NCI-H1436 treated with DMSO at 0.1 percent for 48 hours (cell line): ENCODE measurements at regions not wholly inside any gene's neighbourhood (a gene's known extent, or its start where the extent isn't known, plus 50 kb on each side); places are given as distances from the start of the nearest gene placed in this dataset.

ENCODE experiments used
- DNase-seq: peaks from one replicate; lab custom pipeline; 2025; lab: John Stamatoyannopoulos, UW

- no peak for DNase-seq
Observed at GRCh38 chr13:44276061-44276460, 97.6 kb upstream of the SERP2 start.

- DNase-seq = no peak
Observed at GRCh38 chr13:44277459-44277858, 96.2 kb upstream of the SERP2 start.

GRCh38 chr13:44278166-44278565 lies 95.5 kb upstream of the SERP2 start:
- no peak for DNase-seq

GRCh38 chr13:44280456-44280855 lies 93.2 kb upstream of the SERP2 start:
- no peak for DNase-seq

- no peak for DNase-seq
Observed at GRCh38 chr13:44281252-44282000, 92.2 kb upstream of the SERP2 start.

- no peak for DNase-seq
Observed at GRCh38 chr13:44283600-44283999, 90.0 kb upstream of the SERP2 start.

- no peak for DNase-seq
Observed at GRCh38 chr13:44287958-44288357, 85.7 kb upstream of the SERP2 start.

- no peak for DNase-seq
Observed at GRCh38 chr13:44292545-44292944, 81.1 kb upstream of the SERP2 start.

- no peak for DNase-seq
Observed at GRCh38 chr13:44293374-44293773, 80.2 kb upstream of the SERP2 start.

GRCh38 chr13:44293908-44294735 lies 79.5 kb upstream of the SERP2 start:
- no peak for DNase-seq

- DNase-seq = no peak
Observed at GRCh38 chr13:44294876-44295275, 78.7 kb upstream of the SERP2 start.

GRCh38 chr13:44296856-44297255 lies 76.8 kb upstream of the SERP2 start:
- no peak for DNase-seq

GRCh38 chr13:44298314-44298713 lies 75.3 kb upstream of the SERP2 start:
- no peak for DNase-seq

GRCh38 chr13:44299152-44299943 lies 74.3 kb upstream of the SERP2 start:
- no peak for DNase-seq

GRCh38 chr13:44300895-44301638 lies 72.6 kb upstream of the SERP2 start:
- DNase-seq = peak; percentile 37

- DNase-seq = no peak
Observed at GRCh38 chr13:44301639-44302015, 72.0 kb upstream of the SERP2 start.

- DNase-seq = no peak
Observed at GRCh38 chr13:44302233-44302632, 71.4 kb upstream of the SERP2 start.

- DNase-seq = no peak
Observed at GRCh38 chr13:44302940-44303575, 70.6 kb upstream of the SERP2 start.

- DNase-seq = no peak
Observed at GRCh38 chr13:44303681-44304432, 69.8 kb upstream of the SERP2 start.

- no peak for DNase-seq
Observed at GRCh38 chr13:44304433-44304725, 69.2 kb upstream of the SERP2 start.

GRCh38 chr13:44305286-44305685 lies 68.3 kb upstream of the SERP2 start:
- DNase-seq = no peak
